ENCODE measurements at regions not wholly inside any gene's neighbourhood (a gene's known extent, or its start where the extent isn't known, plus 50 kb on each side); places are given as distances from the start of the nearest gene placed in this dataset.
"Not testable (repeated sequence)": the region's sequence is repeated elsewhere in the genome, so short reads cannot be mapped to it uniquely, and the experiment has no call there.

GRCh38 chr2:95669441-95669991 lies 77.7 kb downstream of the TRIM43 start:
- H3K36me3 ChIP-seq, result no peaks in the 10 kb centered on the region
- H3K27me3 ChIP-seq, result peaks cover 0 to 9% (median 0%) of the 10 kb centered on the region in 4 donors
- no peak for TF ChIP-seq POLR2A (IDR thresholded peaks at IDR 0.05)
- TF ChIP-seq CTCF (IDR thresholded peaks at IDR 0.05), result no peak
- H3K4me3 ChIP-seq, result no peak overlapping the region
- no peak for DNase-seq
- WGBS, 2 donors, result 57 to 72% methylated on average over 4 of the region's 4 CpGs
- no peaks in the 10 kb centered on the region for H3K9me3 ChIP-seq
- intact Hi-C loops (cut with DNase I), result no loop called here
- peaks cover 0 to 16% (median 0%) of the 10 kb centered on the region in 3 donors for H3K4me1 ChIP-seq
- H3K27ac ChIP-seq, result no peak overlapping the region

GRCh38 chr2:95670167-95670566 lies 78.4 kb downstream of the TRIM43 start:
- Histone ChIP-seq H3K36me3 (no peaks in the 10 kb centered on the region), H3K27ac (no peak overlapping the region), H3K9me3 (no peaks in the 10 kb centered on the region), H3K4me1 (peaks cover 0 to 16% (median 0%) of the 10 kb centered on the region in 3 donors), H3K27me3 (peaks cover 0 to 9% (median 0%) of the 10 kb centered on the region in 4 donors), H3K4me3 (no peak overlapping the region)
- TF ChIP-seq POLR2A (IDR thresholded peaks at IDR 0.05) (no peak), CTCF (IDR thresholded peaks at IDR 0.05) (no peak)
- 54 to 59% methylated on average over 2 of the region's 2 CpGs for WGBS, 2 donors
- DNase-seq, result no peak
- intact Hi-C loops (cut with DNase I), result no loop called here

- no peaks in the 10 kb centered on the region for H3K9me3 ChIP-seq
- no peak overlapping the region for H3K27ac ChIP-seq
- no peak overlapping the region for H3K4me3 ChIP-seq
- H3K4me1 ChIP-seq, result peaks cover 0 to 16% (median 0%) of the 10 kb centered on the region in 3 donors
- TF ChIP-seq POLR2A (IDR thresholded peaks at IDR 0.05), result no peak
- no peak for TF ChIP-seq CTCF (IDR thresholded peaks at IDR 0.05)
- WGBS, 2 donors, result 61 to 63% methylated on average over 2 of the region's 2 CpGs
- H3K27me3 ChIP-seq, result peaks cover 0 to 9% (median 0%) of the 10 kb centered on the region in 4 donors
- no peak for DNase-seq
- intact Hi-C loops (cut with DNase I), result no loop called here
- H3K36me3 ChIP-seq, result no peaks in the 10 kb centered on the region
Observed at GRCh38 chr2:95670686-95671085, 78.9 kb downstream of the TRIM43 start.

- H3K36me3 ChIP-seq; DNase-seq; intact Hi-C loops (cut with DNase I); H3K4me3 ChIP-seq; H3K27me3 ChIP-seq; H3K27ac ChIP-seq; H3K9me3 ChIP-seq: not testable (repeated sequence)
- 82 to 89% methylated on average over 4 of the region's 4 CpGs for WGBS, 2 donors
- H3K4me1 ChIP-seq, result peaks cover 0 to 16% (median 0%) of the 10 kb centered on the region in 3 donors
Observed at GRCh38 chr2:95671171-95671570, 79.4 kb downstream of the TRIM43 start.

GRCh38 chr2:95671992-95672391 lies 80.2 kb downstream of the TRIM43 start:
- intact Hi-C loops (cut with DNase I); H3K27ac ChIP-seq: not testable (repeated sequence)
- 36 to 45% methylated on average over 1 of the region's 1 CpG for WGBS, 2 donors

GRCh38 chr2:95672500-95672899 lies 80.7 kb downstream of the TRIM43 start:
- 44 to 60% methylated on average over 1 of the region's 1 CpG for WGBS, 2 donors
- DNase-seq; H3K27me3 ChIP-seq; intact Hi-C loops (cut with DNase I); H3K4me3 ChIP-seq; H3K9me3 ChIP-seq; H3K27ac ChIP-seq; H3K36me3 ChIP-seq: not testable (repeated sequence)
- H3K4me1 ChIP-seq, result peaks cover 0 to 16% (median 0%) of the 10 kb centered on the region in 3 donors

More at GRCh38 chr2:95671992-95672391, 80.2 kb downstream of the TRIM43 start:
- H3K36me3 ChIP-seq, DNase-seq, H3K27me3 ChIP-seq, H3K9me3 ChIP-seq, H3K4me3 ChIP-seq: not testable (repeated sequence)
- H3K4me1 ChIP-seq, result peaks cover 0 to 16% (median 0%) of the 10 kb centered on the region in 3 donors

- H3K36me3 ChIP-seq, result no peaks in the 10 kb centered on the region
- peaks cover 0 to 16% (median 0%) of the 10 kb centered on the region in 3 donors for H3K4me1 ChIP-seq
- DNase-seq, result no peak
- H3K27me3 ChIP-seq, result no peaks in the 10 kb centered on the region
- intact Hi-C loops (cut with DNase I), result no loop called here
- H3K27ac ChIP-seq, result no peak overlapping the region
- TF ChIP-seq POLR2A (IDR thresholded peaks at IDR 0.05) (no peak), CTCF (IDR thresholded peaks at IDR 0.05) (no peak)
- H3K4me3 ChIP-seq, result no peak overlapping the region
- WGBS, 2 donors, result 79 to 83% methylated on average over 2 to 5 of the region's 5 CpGs
- H3K9me3 ChIP-seq, result no peaks in the 10 kb centered on the region
Observed at GRCh38 chr2:95674186-95674585, 82.4 kb downstream of the TRIM43 start.

- H3K36me3 ChIP-seq; intact Hi-C loops (cut with DNase I); H3K9me3 ChIP-seq; H3K27me3 ChIP-seq; DNase-seq; H3K27ac ChIP-seq; H3K4me3 ChIP-seq: not testable (repeated sequence)
- peaks cover 0 to 13% (median 0%) of the 10 kb centered on the region in 3 donors for H3K4me1 ChIP-seq
- 21 to 50% methylated on average over 1 of the region's 1 CpG for WGBS, 2 donors
Observed at GRCh38 chr2:95676573-95676972, 84.8 kb downstream of the TRIM43 start.
